ENCODE measurements at regions not wholly inside any gene's neighbourhood (a gene's known extent, or its start where the extent isn't known, plus 50 kb on each side); places are given as distances from the start of the nearest gene placed in this dataset.

DNA sequence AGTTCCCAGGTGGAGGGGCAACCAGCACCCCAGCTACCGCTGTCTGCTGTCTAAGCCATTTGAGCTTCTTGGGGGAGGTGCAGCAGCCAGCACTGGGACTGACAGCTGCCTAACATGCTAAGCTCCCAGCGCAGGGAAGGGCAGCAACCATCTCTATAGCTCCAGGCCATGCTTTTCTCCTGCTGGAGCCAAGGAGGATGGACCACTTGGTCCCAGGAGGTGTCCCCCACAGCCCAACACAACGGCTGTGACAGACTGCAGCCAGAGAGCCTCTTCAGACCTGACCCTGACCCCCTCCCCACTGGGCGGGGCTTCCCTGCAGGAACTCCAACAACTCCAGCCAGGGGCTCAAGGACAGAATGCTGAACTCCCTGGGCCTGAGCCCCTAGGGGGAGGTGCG is 370.6 kb upstream of the REG3G start:
- Histone ChIP-seq H3K4me3 (ENCODE audit: low read length, poor library complexity, severe bottlenecking) (no peak overlapping the region), H2AFZ (ENCODE audit: low read length) (no peak overlapping the region), H3K36me3 (ENCODE audit: insufficient read depth, low read length) (no peaks in the 10 kb centered on the region), H3K27me3 (ENCODE audit: insufficient read depth, low read length, poor library complexity, severe bottlenecking) (no peaks in the 10 kb centered on the region), H3K4me1 (ENCODE audit: insufficient read depth, low read length, poor library complexity, severe bottlenecking) (no peaks in the 10 kb centered on the region), H3F3A (ENCODE audit: low read depth) (no peaks in the 10 kb centered on the region), H3K79me2 (ENCODE audit: insufficient read depth, low read length) (no peaks in the 10 kb centered on the region), H3K9me3 (ENCODE audit: insufficient read depth, low read depth, low read length) (no peaks in the 10 kb centered on the region), H3K4me2 (ENCODE audit: low read depth, low read length, poor library complexity, severe bottlenecking) (no peak overlapping the region), H4K20me1 (ENCODE audit: insufficient read depth, low read length, poor library complexity, severe bottlenecking) (no peaks in the 10 kb centered on the region), H3K9ac (ENCODE audit: low read depth, low read length, poor library complexity, severe bottlenecking) (no peak overlapping the region), H3K9me2 (replicated peaks; ENCODE audit: low read depth, low read length) (no peaks in the 10 kb centered on the region)
- TF ChIP-seq EZH2phosphoT487 (IDR thresholded peaks at IDR 0.05; ENCODE audit: borderline replicate concordance), result no peak
- TF ChIP-seq, protein P1, sequence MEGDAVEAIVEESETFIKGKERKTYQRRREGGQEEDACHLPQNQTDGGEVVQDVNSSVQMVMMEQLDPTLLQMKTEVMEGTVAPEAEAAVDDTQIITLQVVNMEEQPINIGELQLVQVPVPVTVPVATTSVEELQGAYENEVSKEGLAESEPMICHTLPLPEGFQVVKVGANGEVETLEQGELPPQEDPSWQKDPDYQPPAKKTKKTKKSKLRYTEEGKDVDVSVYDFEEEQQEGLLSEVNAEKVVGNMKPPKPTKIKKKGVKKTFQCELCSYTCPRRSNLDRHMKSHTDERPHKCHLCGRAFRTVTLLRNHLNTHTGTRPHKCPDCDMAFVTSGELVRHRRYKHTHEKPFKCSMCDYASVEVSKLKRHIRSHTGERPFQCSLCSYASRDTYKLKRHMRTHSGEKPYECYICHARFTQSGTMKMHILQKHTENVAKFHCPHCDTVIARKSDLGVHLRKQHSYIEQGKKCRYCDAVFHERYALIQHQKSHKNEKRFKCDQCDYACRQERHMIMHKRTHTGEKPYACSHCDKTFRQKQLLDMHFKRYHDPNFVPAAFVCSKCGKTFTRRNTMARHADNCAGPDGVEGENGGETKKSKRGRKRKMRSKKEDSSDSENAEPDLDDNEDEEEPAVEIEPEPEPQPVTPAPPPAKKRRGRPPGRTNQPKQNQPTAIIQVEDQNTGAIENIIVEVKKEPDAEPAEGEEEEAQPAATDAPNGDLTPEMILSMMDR (conservative IDR thresholded peaks at IDR 0.05; ENCODE audit: low read length), result no peak

- H3K9me2 ChIP-seq (replicated peaks; ENCODE audit: low read depth, low read length), result no peaks in the 10 kb centered on the region
- H3K4me1 ChIP-seq (ENCODE audit: insufficient read depth, low read length, poor library complexity, severe bottlenecking), result no peaks in the 10 kb centered on the region
- H2AFZ ChIP-seq (ENCODE audit: low read length), result no peak overlapping the region
- H3F3A ChIP-seq (ENCODE audit: low read depth), result no peaks in the 10 kb centered on the region
- H3K9ac ChIP-seq (ENCODE audit: low read depth, low read length, poor library complexity, severe bottlenecking), result no peak overlapping the region
- no peaks in the 10 kb centered on the region for H3K36me3 ChIP-seq (ENCODE audit: insufficient read depth, low read length)
- no peaks in the 10 kb centered on the region for H4K20me1 ChIP-seq (ENCODE audit: insufficient read depth, low read length, poor library complexity, severe bottlenecking)
- H3K4me3 ChIP-seq (ENCODE audit: low read length, poor library complexity, severe bottlenecking), result no peak overlapping the region
- TF ChIP-seq, protein P1 (conservative IDR thresholded peaks at IDR 0.05; ENCODE audit: low read length), result no peak
- no peak for TF ChIP-seq EZH2phosphoT487 (IDR thresholded peaks at IDR 0.05; ENCODE audit: borderline replicate concordance)
- no peak overlapping the region for H3K4me2 ChIP-seq (ENCODE audit: low read depth, low read length, poor library complexity, severe bottlenecking)
- no peaks in the 10 kb centered on the region for H3K79me2 ChIP-seq (ENCODE audit: insufficient read depth, low read length)
- H3K9me3 ChIP-seq (ENCODE audit: insufficient read depth, low read depth, low read length), result no peaks in the 10 kb centered on the region
- H3K27me3 ChIP-seq (ENCODE audit: insufficient read depth, low read length, poor library complexity, severe bottlenecking), result no peaks in the 10 kb centered on the region
Observed at GRCh38 chr2:78676921-78677696, 348.4 kb upstream of the REG3G start.

DNA sequence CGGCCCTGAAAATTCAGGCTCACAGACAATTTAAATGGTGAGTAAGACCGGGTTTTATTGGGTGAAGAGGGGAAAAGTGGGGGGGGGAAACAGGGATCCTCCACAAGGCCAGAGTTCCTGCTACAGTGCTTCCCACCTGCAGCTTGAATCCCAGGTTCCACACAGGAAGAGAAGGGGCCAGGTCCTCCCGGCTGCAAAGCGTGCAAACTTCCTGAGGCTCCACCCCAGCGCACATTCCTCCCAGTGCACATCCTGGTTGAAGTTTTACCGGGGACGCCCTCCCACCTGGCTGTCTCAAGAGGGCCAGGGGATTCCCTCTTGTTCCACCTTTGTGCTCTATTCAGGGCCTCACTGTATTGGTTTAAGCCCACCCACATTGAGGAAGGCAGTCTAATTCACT is 347.7 kb upstream of the REG3G start:
- Histone ChIP-seq H3K9me3 (ENCODE audit: insufficient read depth, low read depth, low read length) (no peaks in the 10 kb centered on the region), H3K79me2 (ENCODE audit: insufficient read depth, low read length) (no peaks in the 10 kb centered on the region), H3K9me2 (replicated peaks; ENCODE audit: low read depth, low read length) (no peaks in the 10 kb centered on the region), H3K4me1 (ENCODE audit: insufficient read depth, low read length, poor library complexity, severe bottlenecking) (no peaks in the 10 kb centered on the region), H3K36me3 (ENCODE audit: insufficient read depth, low read length) (no peaks in the 10 kb centered on the region), H3K27me3 (ENCODE audit: insufficient read depth, low read length, poor library complexity, severe bottlenecking) (no peaks in the 10 kb centered on the region), H3K4me2 (ENCODE audit: low read depth, low read length, poor library complexity, severe bottlenecking) (no peak overlapping the region), H3K9ac (ENCODE audit: low read depth, low read length, poor library complexity, severe bottlenecking) (no peak overlapping the region), H2AFZ (ENCODE audit: low read length) (no peak overlapping the region), H4K20me1 (ENCODE audit: insufficient read depth, low read length, poor library complexity, severe bottlenecking) (no peaks in the 10 kb centered on the region), H3K4me3 (ENCODE audit: low read length, poor library complexity, severe bottlenecking) (no peak overlapping the region), H3F3A (ENCODE audit: low read depth) (no peaks in the 10 kb centered on the region)
- TF ChIP-seq EZH2phosphoT487 (IDR thresholded peaks at IDR 0.05; ENCODE audit: borderline replicate concordance), result no peak
- TF ChIP-seq, protein P1 (conservative IDR thresholded peaks at IDR 0.05; ENCODE audit: low read length), result no peak

Measured in Loucy (cell line).